Endodermal cell (in vitro differentiated cells): ENCODE measurements at regions not wholly inside any gene's neighbourhood (a gene's known extent, or its start where the extent isn't known, plus 50 kb on each side); places are given as distances from the start of the nearest gene placed in this dataset.

Experiments used
- DNase-seq: peaks from one replicate; pipeline ENCODE4 v3.0.0-alpha.2; 2017
- H3K27ac ChIP-seq: 2 replicates; pipeline ENCODE4 v1.5.1; 2013; ENCODE audit warnings: mild to moderate bottlenecking, low read depth, low read length, moderate library complexity
- H3K27me3 ChIP-seq: 2 replicates; pipeline ENCODE4 v1.6.1; 2013; ENCODE audit warnings: mild to moderate bottlenecking, low read length, moderate library complexity; ENCODE audit not compliant: insufficient read depth, control insufficient read depth, poor library complexity, severe bottlenecking
- H3K36me3 ChIP-seq: 2 replicates; pipeline ENCODE4 v1.7.0; 2013; ENCODE audit warnings: mild to moderate bottlenecking, low read length, moderate library complexity; ENCODE audit not compliant: control insufficient read depth, insufficient read depth
- H3K4me1 ChIP-seq: one replicate; pipeline ENCODE4 v1.7.0; 2013; ENCODE audit warnings: low read length; ENCODE audit not compliant: control insufficient read depth, insufficient read depth
- H3K4me3 ChIP-seq: 2 replicates; pipeline ENCODE4 v1.5.1; 2013; ENCODE audit warnings: mild to moderate bottlenecking, low read length, moderate library complexity
- H3K9ac ChIP-seq: 2 replicates; pipeline ENCODE4 v1.6.1; 2013; ENCODE audit warnings: mild to moderate bottlenecking, low read length, moderate library complexity; ENCODE audit not compliant: poor library complexity, severe bottlenecking; ENCODE audit errors: extremely low read depth
- H3K9me3 ChIP-seq: 2 replicates; pipeline ENCODE4 v1.6.1; 2013; ENCODE audit warnings: mild to moderate bottlenecking, low read length, moderate library complexity; ENCODE audit not compliant: control insufficient read depth
- H3K27ac Mint-ChIP-seq: 2 replicates; pipeline ENCODE4 v1.8.0; 2020; ENCODE audit warnings: mixed read lengths
- H3K27me3 Mint-ChIP-seq: 2 replicates; pipeline ENCODE4 v1.8.0; 2021; ENCODE audit warnings: mild to moderate bottlenecking, mixed read lengths; ENCODE audit not compliant: insufficient read depth
- H3K36me3 Mint-ChIP-seq: 2 replicates; pipeline ENCODE4 v1.8.0; 2020; ENCODE audit warnings: low read depth, mixed read lengths
- H3K4me1 Mint-ChIP-seq: 2 replicates; pipeline ENCODE4 v1.8.0; 2020; ENCODE audit warnings: mixed read lengths
- H3K4me3 Mint-ChIP-seq: 2 replicates; pipeline ENCODE4 v1.8.0; 2020; ENCODE audit warnings: mild to moderate bottlenecking, moderate library complexity, mixed read lengths
- H3K9me3 Mint-ChIP-seq: 2 replicates; pipeline ENCODE4 v1.8.0; 2020; ENCODE audit warnings: mild to moderate bottlenecking, mixed read lengths
- CTCF ChIP-seq: fragments of 200-600 bp; sonication (generic); conservative IDR thresholded peaks from 2 replicates; pipeline ENCODE4 v1.5.0; 2021; ENCODE audit warnings: antibody characterized with exemption, mild to moderate bottlenecking
- WGBS, 2 experiments: methylation state at CpG; one replicate each; pipeline versions ENCODE4 v1.1.5 to v1.1.7; 2013; ENCODE audit warnings: missing lambda C conversion rate in 2 of 2, mixed read lengths in 1 of 2; ENCODE audit not compliant: insufficient coverage in 1 of 2, insufficient read length in 1 of 2; 5-methylcytosine and 5-hydroxymethylcytosine counted together

- TF ChIP-seq CTCF, result no peak
- Histone ChIP-seq H3K9ac (no peak overlapping the region), H3K27me3 (no peaks in the 10 kb centered on the region), H3K9me3 (no peaks in the 10 kb centered on the region), H3K4me1 (no peaks in the 10 kb centered on the region), H3K27ac (peak overlapping the region; percentile 90), H3K4me3 (no peak overlapping the region), H3K36me3 (no peaks in the 10 kb centered on the region)
- Mint-ChIP-seq H3K4me1 (peaks cover 11% of the 10 kb centered on the region), H3K9me3 (no peaks in the 10 kb centered on the region), H3K27ac (no peak overlapping the region), H3K4me3 (no peak overlapping the region), H3K36me3 (no peaks in the 10 kb centered on the region), H3K27me3 (no peaks in the 10 kb centered on the region)
- no peak for DNase-seq
Observed at GRCh38 chr5:93892481-93892880, 151.1 kb upstream of the POU5F2 start.

GRCh38 chr5:93891491-93892480 is 150.4 kb upstream of the POU5F2 start:
- Mint-ChIP-seq H3K4me1 (peaks cover 11% of the 10 kb centered on the region), H3K27me3 (no peaks in the 10 kb centered on the region), H3K9me3 (no peaks in the 10 kb centered on the region), H3K36me3 (no peaks in the 10 kb centered on the region), H3K27ac (no peak overlapping the region), H3K4me3 (no peak overlapping the region)
- no peak for DNase-seq
- TF ChIP-seq CTCF, result no peak
- H3K4me1 ChIP-seq, result no peaks in the 10 kb centered on the region
- H3K27ac ChIP-seq, result peak overlapping the region; percentile 90
- no peak overlapping the region for H3K9ac ChIP-seq
- no peak overlapping the region for H3K4me3 ChIP-seq
- H3K9me3 ChIP-seq, result no peaks in the 10 kb centered on the region
- WGBS, 2 experiments, result 88% methylated on average over 4 of the region's 4 CpGs; no CpG with 5 or more reads in 1 of the 2 experiments
- H3K36me3 ChIP-seq, result no peaks in the 10 kb centered on the region
- H3K27me3 ChIP-seq, result no peaks in the 10 kb centered on the region

GRCh38 chr5:93890657-93891056 is 149.3 kb upstream of the POU5F2 start:
- no peaks in the 10 kb centered on the region for H3K27me3 Mint-ChIP-seq
- H3K36me3 ChIP-seq, result no peaks in the 10 kb centered on the region
- DNase-seq, result no peak
- WGBS, 2 experiments, result 41 to 89% methylated on average over 3 to 4 of the region's 4 CpGs
- H3K9ac ChIP-seq, result no peak overlapping the region
- no peaks in the 10 kb centered on the region for H3K27me3 ChIP-seq
- H3K4me3 Mint-ChIP-seq, result no peak overlapping the region
- H3K27ac Mint-ChIP-seq, result no peak overlapping the region
- TF ChIP-seq CTCF, result no peak
- no peak overlapping the region for H3K4me3 ChIP-seq
- H3K4me1 Mint-ChIP-seq, result peaks cover 11% of the 10 kb centered on the region
- no peaks in the 10 kb centered on the region for H3K36me3 Mint-ChIP-seq
- H3K4me1 ChIP-seq, result no peaks in the 10 kb centered on the region
- no peaks in the 10 kb centered on the region for H3K9me3 ChIP-seq
- H3K9me3 Mint-ChIP-seq, result no peaks in the 10 kb centered on the region
- H3K27ac ChIP-seq, result peak overlapping the region; percentile 90
